GM10266 (cell line): ENCODE measurements at regions not wholly inside any gene's neighbourhood (a gene's known extent, or its start where the extent isn't known, plus 50 kb on each side); places are given as distances from the start of the nearest gene placed in this dataset.

Source experiments
- DNase-seq: peaks from one replicate; pipeline ENCODE4 v3.0.0; 2012; ENCODE audit errors: extremely low spot score
- TF ChIP-seq, protein P1 (sequence below): IDR thresholded peaks from 2 replicates; pipeline ENCODE4 v1.5.1; 2012; ENCODE audit warnings: mild to moderate bottlenecking, low read depth; ENCODE audit not compliant: control insufficient read depth, insufficient read depth; ENCODE audit errors: missing control alignments

DNA sequence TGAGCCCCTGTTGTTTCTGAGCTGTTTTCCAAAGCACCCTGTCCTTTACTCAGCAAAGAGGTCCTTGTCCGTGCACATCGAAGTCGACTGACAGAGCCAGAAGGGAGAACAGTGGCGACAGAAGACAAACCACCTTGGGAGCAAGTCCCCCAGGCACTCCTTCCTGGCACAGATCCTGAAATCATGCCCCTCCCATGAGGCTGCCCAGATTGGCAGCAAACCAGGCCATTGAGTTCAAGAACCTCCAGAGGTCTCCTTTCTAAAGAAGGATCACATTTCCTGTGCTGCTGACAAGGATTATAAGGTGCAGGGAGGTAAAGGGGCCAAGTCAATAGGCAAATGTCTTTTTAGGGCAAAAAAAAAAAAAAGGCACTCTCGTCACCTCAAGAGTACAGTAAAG lies 84.7 kb upstream of the HIVEP3 start:
- TF ChIP-seq, protein P1, sequence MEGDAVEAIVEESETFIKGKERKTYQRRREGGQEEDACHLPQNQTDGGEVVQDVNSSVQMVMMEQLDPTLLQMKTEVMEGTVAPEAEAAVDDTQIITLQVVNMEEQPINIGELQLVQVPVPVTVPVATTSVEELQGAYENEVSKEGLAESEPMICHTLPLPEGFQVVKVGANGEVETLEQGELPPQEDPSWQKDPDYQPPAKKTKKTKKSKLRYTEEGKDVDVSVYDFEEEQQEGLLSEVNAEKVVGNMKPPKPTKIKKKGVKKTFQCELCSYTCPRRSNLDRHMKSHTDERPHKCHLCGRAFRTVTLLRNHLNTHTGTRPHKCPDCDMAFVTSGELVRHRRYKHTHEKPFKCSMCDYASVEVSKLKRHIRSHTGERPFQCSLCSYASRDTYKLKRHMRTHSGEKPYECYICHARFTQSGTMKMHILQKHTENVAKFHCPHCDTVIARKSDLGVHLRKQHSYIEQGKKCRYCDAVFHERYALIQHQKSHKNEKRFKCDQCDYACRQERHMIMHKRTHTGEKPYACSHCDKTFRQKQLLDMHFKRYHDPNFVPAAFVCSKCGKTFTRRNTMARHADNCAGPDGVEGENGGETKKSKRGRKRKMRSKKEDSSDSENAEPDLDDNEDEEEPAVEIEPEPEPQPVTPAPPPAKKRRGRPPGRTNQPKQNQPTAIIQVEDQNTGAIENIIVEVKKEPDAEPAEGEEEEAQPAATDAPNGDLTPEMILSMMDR: no peak
- DNase-seq: no peak

DNA sequence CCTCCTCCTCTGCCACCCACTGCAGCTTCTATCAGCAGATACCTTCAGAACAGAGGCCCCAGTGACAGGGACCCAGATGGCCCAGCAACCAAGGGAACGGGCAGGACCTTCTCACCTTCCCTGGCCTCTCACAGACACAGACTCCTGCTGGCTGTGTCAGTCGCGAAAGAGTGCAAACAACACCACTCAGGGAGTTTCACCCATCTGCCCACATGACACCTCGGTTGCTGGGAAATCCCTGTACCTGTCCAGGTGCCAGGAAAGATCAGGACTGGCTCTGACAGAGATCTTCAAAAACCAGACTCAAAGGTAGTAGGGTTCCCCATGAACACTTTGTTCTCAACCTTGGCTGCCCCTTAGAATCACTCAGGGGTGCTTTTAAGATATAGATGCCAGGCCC lies 83.5 kb upstream of the HIVEP3 start:
- DNase-seq: no peak
- TF ChIP-seq, protein P1: no peak

DNA sequence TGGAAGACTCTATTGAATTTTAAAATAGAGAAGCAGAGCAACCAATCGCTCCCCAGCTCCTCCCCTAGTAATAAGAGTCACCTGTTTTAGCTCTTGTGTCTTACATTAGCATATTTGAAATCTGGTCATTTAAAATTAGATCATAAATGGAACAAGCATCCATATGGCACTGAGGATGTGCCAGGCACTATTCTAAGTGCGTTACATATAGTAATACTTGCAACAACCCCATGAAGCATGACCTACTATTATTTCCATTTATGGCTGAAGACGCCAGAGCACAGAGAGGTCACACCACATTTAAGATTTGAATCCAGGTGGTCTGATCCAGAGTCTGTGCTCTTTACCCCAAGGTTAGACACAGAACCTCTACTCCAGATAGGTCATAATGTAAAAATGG lies 82.0 kb upstream of the HIVEP3 start:
- TF ChIP-seq, protein P1: no peak
- no peak for DNase-seq

DNA sequence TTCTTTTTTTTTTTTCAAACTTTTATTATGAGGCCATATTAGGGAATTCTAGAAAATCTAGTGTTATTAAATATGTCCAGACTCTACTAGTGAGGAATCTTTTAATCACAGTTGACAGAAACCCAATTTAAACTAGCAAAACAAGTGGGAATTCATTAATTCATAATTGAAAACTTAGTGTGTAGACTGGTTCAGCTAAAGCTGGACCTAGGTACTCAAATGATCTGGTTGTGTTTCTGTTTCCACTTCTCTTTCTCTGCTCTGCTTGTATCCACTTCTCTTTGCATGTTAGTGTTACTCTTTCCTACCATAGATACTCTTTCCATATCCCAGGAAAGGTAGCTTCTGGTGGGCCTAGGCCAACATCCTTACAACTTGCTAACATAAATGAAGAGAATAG lies 81.2 kb upstream of the HIVEP3 start:
- TF ChIP-seq, protein P1: no peak
- DNase-seq: no peak

DNA sequence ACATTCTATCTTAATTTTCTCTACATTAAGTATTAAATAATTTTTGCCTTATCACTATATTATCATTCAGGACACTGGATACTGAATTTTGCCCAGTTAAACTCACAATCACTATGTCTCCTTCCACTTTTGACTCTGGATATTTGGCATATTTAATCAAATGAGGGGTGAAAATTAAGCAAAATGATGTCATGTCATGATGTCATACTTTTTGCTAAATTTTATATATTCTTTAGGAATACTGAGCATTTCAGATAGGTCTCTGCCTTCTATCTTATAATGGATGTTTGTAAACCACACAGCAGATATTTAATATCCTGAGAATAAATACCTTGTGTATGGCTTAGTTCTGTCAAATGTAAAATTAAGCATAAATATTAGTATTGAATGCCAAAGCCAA lies 79.5 kb upstream of the HIVEP3 start:
- no peak for DNase-seq
- TF ChIP-seq, protein P1: no peak

DNA sequence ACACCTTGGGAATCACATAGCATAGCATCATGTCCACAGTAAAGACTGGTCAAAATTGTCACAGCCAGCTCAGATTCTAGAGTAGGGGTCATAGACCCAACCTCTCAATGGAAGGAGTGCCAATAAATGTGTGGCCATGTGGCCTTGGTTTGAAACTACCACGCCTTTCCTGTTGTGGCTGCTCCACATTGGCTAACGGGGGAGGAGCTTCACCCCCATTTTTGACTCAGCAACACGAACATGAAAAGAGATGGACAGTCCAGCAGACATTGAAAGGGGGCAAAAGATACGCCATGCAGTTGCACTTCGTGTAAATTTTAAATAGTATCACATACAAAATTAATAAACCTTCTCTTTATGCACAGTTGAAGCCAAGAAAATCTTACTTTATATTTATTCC lies 78.4 kb upstream of the HIVEP3 start:
- no peak for DNase-seq
- TF ChIP-seq, protein P1: no peak

DNA sequence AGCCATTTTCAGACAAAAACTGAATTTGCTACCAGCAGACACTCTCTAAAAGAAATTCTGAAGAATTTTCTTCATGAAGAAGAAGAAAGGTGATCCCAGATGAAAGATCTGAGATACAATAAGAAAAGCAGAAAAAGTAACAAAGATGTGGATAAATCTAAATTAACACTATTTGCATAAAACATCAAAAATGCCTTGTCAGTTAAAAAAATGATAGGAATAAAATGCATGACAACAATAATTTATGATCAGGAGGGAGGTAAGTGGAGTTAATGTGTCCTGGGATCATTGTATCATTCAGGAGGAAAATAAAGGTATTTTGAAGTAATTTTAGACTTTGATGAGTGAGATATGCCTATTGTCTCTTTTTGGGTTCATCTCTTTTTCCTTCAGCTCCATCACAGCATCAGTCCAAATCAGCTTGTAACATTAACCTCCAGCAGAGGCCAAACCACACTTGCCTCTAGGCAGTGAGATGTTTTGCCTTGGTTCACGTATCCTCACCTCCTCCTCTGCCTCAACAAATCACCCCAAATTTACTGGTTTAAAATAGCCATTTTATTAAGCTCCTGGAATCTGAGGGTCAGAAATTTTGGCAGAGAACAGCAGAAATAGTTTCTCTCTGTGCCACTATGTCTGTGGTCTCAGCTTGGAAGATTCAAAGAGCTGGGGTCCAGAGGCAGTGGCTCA lies 76.9 kb upstream of the HIVEP3 start:
- TF ChIP-seq, protein P1: no peak
- no peak for DNase-seq
